GM12892 (cell line): ENCODE measurements at regions not wholly inside any gene's neighbourhood (a gene's known extent, or its start where the extent isn't known, plus 50 kb on each side); places are given as distances from the start of the nearest gene placed in this dataset.
A peak's percentile ranks its signal among the peaks of the same experiment; 100 is the strongest.
"Not testable (repeated sequence)": the region's sequence is repeated elsewhere in the genome, so short reads cannot be mapped to it uniquely, and the experiment has no call there.

Source experiments
- DNase-seq: peaks from one replicate; pipeline ENCODE4 v3.0.0; 2011; ENCODE audit not compliant: insufficient read length
- FAIRE-seq: peaks from 2 replicates; lab custom pipeline; 2011; peaks lifted over from hg19 to GRCh38; lab: Jason Lieb, UNC
- POLR2A ChIP-seq: IDR thresholded peaks from 2 replicates; pipeline ENCODE4 v1.6.1; 2011; ENCODE audit warnings: low read depth, low read length, control low read depth
- POLR2AphosphoS5 ChIP-seq: IDR thresholded peaks from 2 replicates; pipeline ENCODE4 v1.6.1; 2011; ENCODE audit warnings: low read depth, low read length, control low read depth
- TAF1 ChIP-seq: IDR thresholded peaks from 2 replicates; pipeline ENCODE4 v1.6.1; 2011; ENCODE audit warnings: low read depth, mild to moderate bottlenecking, control low read depth, low read length, borderline replicate concordance

DNA sequence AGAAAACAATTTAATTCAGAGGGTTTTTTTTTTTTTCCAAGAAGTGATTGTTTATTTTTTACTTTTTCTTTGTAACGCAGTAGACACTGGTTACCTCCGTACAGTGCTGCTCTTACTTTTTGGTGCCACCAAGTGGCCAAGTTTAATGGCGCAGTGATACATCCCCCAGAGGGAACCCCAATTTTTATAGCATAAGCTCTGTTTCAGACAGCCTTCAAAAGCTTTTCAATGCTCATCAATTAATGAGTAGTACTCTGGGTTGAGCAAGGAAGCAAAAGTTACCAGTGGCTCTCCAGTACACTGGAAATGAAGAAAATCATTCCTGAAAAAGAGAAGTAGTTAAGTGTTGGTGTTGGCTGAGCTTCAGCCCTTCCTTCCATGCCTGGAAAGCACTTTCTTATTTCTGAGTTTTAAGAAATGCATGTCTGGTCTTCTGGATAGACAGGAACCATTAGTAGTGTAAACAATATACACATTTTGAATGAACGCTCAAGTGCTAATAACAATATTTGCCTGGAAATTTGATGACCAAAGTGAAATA lies 129.1 kb upstream of the SMLR1 start:
- DNase-seq: peak; percentile 9
- peak; percentile 84 for FAIRE-seq
- TF ChIP-seq TAF1: no peak
- TF ChIP-seq POLR2A: no peak
- TF ChIP-seq POLR2AphosphoS5: no peak

DNA sequence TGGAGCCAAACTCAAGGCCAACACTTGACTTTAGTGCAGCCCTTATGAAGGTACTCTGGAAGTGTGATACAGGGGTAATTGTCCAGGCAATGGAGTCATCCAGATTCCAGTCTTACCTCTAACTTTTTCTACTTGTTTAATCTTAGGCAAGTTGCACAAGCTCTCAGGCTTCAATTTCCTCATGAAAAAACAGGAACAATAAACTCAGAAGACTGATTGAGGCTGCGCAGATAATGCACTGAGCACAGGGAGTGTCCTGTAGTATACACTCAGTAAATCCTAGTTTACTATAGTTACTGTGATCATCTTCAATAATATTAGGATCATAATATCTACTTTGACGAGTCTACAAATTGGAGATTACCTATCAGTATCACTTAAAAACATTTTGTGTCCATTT lies 127.5 kb upstream of the SMLR1 start:
- DNase-seq (no peak), FAIRE-seq (no peak)
- TF ChIP-seq POLR2AphosphoS5: no peak
- no peak for TF ChIP-seq POLR2A
- TF ChIP-seq TAF1: no peak

DNA sequence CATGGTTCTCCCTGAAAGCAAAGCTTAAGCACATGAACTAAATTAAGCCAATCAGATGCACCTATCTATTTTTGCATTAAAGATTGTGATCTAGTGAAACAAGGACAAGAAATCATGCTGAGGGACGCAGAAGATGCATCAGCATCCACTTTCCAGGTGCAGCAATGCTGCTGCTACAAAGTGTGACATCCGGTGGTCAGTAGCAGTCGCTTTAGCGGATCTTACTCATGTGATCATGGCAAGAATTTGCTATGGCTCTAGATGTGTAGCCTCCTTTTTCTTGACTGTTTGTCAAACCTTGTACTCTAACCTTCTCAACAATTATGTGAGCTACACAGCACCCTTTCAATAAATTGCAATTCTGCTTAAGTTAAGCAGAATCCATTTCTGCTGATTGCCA lies 126.8 kb upstream of the SMLR1 start:
- DNase-seq (no peak), FAIRE-seq (no peak)
- no peak for TF ChIP-seq TAF1
- no peak for TF ChIP-seq POLR2AphosphoS5
- TF ChIP-seq POLR2A: no peak

DNA sequence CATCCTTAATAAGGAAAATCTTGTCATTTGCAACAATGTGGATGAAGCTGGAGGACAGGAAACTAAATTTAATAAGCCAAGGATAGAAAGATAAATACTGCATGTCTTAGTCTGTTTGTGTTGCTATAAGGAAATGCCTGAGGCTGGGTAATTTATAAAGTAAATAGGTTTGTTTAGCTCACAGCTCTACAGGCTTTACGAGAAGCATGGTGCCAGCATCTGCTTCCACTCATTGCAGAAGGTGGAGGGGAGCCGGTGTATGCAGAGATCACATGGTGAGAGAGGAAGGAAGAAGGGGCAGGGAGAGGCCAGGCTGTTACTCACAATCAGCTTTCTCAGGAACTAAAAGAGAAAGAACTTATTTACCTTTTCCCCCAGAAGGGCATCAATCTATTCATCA lies 118.9 kb upstream of the SMLR1 start:
- TF ChIP-seq POLR2AphosphoS5: no peak
- no peak for TF ChIP-seq TAF1
- no peak for TF ChIP-seq POLR2A
- DNase-seq: no peak
- no peak for FAIRE-seq

DNA sequence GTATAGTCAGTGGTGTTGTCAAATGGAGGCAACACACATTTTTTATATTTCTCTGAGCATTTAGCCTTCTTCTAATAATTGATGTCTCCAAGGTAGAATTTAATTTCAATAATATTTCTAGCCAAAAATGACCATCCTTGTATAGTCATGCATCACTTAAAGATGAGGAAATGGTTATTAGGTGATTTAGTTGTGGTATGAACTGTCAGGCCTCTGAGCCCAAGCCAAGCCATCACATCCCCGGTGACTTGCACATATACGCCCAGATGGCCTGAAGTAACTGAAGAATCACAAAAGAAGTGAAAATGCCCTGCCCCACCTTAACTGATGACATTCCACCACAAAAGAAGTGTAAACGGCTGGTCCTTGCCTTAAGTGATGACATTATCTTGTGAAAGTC lies 115.6 kb upstream of the SMLR1 start:
- DNase-seq, FAIRE-seq: not testable (repeated sequence)

DNA sequence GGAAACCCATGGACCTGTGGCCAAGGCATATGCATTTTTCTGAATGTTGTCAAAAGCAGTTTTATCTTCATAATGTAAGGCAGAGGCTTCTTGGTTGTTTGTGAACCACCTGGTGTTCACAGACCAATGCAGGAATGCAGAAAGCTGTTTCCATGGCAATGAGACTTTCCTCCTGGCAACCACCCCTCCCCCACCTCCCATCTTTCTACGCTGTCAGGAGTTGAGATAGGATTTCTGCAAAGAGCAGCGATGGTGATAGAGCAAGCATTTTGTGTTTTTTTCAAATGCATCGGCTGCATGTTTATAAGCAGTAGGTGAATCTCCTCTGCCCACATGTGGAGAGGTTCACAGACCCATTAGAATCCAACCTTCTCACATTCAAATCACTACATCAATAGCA lies 114.1 kb upstream of the SMLR1 start:
- DNase-seq (no peak), FAIRE-seq (no peak)
- TF ChIP-seq TAF1: no peak
- TF ChIP-seq POLR2AphosphoS5: no peak
- TF ChIP-seq POLR2A: no peak

DNA sequence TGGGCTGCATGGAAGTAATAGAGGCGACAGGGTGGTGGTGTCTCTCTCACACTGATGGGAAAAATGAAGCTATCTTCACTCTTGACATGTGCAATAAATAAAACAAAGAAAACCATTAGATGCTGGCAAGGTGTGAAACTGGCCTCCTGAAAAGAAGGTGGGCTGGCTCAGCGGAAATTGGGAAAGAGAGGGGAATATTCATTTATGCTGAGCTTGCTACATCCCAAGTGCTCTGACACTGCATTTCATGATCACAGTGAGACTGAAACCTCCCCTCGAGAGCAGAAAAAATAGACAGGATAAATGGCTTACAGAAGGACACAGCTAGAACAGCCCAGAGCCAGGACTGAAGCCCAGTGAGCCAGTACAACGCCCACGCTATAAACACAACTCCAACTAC lies 112.1 kb upstream of the SMLR1 start:
- FAIRE-seq: no peak
- no peak for TF ChIP-seq TAF1
- no peak for TF ChIP-seq POLR2AphosphoS5
- TF ChIP-seq POLR2A: no peak
- DNase-seq: no peak

DNA sequence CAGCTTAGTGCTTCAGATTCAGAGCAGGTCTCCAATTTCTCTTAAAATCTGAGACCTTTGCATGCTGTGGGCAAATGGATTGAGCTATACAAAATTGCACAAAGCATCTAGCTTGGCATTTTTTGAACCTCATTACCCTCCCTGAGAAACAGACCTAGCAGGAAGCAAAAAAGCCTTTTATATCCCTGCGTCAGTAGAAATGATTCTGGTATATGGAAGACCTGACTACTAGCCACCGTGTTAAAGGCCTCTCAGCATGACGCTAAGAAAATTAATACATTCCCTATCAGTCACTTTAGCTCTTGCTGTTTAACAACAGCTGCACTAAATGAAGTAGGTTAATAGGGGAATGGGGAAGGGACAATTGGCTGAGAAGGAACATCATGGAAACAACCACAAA lies 110.7 kb upstream of the SMLR1 start:
- DNase-seq (no peak), FAIRE-seq (no peak)
- TF ChIP-seq POLR2A (no peak), TAF1 (no peak), POLR2AphosphoS5 (no peak)

DNA sequence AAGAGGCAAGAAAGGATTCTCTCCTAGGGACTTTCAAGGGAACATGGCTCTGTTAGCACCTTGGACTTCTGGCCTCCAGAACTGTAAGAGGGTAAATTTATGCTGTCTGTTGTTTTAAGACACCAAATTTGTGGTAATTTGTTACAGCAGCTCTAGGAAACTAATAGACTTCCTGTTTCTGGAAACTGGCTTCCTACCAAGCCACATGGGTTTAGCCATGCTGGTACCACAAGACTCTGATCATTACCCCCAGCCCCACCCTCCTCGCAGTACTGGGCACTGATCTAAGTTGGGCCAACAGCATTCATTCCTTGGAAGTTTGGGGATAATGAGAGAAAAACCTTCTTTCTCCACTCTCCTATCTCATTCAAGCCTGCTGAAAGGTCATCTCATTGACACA lies 109.5 kb upstream of the SMLR1 start:
- FAIRE-seq: no peak
- no peak for TF ChIP-seq POLR2A
- no peak for TF ChIP-seq POLR2AphosphoS5
- no peak for TF ChIP-seq TAF1
- DNase-seq: no peak

DNA sequence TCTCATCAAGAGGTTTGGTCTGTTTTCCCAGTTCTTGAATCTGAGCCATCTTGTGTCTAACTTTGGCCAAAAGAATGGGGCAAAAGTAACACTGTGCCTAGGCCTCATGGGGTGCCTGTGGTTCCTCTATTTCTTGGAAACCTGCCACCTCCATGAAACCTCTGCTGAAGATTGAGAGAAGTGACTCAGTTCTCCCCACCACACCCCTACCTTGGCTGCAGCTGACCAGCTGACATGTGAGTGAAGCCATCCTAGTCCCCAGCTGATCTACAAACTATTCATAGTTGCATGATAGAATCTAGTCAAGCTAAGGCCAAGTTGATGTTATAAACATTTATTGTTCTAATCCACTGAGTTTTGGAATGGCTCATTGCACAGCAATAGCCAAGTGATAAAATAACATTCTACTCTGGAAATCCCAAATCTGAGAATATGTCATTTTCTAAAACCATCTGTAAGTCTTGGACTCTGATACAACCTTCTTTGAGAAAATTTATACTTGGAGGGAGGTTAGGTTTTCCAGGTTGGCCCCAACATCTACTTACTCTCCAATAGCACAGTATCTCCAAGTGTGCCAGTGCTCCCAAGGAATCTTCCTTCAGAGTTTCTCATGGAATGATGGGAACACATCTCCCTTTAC lies 107.0 kb upstream of the SMLR1 start:
- DNase-seq (no peak), FAIRE-seq (no peak)
- TF ChIP-seq POLR2AphosphoS5 (no peak), TAF1 (no peak), POLR2A (no peak)

DNA sequence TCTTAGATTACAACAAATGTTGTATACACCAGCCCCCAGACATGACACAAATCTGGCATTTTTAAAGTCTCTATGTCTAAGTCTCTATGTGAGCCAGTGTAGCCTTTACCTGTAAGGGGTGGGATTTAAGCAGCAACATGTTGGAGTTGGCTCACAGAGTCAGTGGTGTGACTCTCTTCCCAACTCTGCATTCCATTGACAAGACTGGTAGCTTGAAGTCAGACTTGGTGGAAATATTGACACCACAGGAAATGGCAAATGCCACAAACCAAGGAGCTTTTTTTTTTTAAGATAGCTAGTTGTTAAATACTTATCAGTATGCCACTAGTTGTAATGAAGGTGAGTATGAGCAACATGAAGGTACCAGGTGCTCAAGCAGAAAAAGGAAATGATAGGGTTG lies 103.1 kb upstream of the SMLR1 start:
- TF ChIP-seq POLR2AphosphoS5 (no peak), POLR2A (no peak), TAF1 (no peak)
- DNase-seq (no peak), FAIRE-seq (no peak)

DNA sequence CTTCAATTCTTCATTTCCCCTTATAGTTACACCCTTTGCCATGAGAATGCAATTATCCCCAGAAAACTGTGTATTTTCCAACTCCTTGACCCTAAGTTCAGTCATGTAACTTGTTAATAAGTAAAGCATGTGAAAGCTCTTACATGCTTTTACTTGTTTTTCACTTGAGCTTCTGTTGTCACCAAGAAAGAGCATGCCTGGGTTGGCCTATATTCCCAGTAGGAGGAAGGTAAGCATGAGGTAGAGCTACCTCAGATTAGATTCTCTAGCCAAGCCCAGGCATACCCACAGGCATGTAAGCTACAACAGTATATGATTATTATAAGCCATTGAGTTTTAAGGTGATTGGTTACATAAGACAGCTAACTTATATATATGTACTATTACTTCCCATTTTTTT lies 101.7 kb upstream of the SMLR1 start:
- DNase-seq (no peak), FAIRE-seq (no peak)

DNA sequence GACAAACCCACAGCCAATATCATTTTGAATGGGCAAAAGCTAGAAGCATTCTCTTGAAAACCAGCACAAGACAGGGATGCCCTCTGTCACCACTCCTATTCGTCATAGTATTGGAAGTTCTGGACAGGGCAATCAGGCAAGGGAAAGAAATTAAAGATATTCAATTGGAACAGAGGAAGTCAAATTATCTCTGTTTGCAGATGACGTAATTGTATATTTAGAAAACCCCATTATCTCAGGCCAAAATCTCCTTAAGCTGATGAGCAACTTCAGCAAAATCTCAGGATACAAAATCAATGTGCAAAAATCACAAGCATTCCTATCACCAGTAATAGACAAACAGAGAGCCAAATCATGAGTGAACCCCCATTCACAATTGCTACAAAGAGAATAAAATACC lies 99.1 kb upstream of the SMLR1 start:
- not testable (repeated sequence) for FAIRE-seq, DNase-seq

More for the DNA sequence above, 101.7 kb upstream of the SMLR1 start:
- no peak for TF ChIP-seq TAF1
